Fibroblast of villous mesenchyme (primary cell): ENCODE measurements at regions not wholly inside any gene's neighbourhood (a gene's known extent, or its start where the extent isn't known, plus 50 kb on each side); places are given as distances from the start of the nearest gene placed in this dataset.

ENCODE experiments used
- DNase-seq: peaks from one replicate; pipeline ENCODE4 v3.0.0-alpha.2; 2010; ENCODE audit warnings: low read depth
- H3K4me3 ChIP-seq: 2 replicates; pipeline ENCODE4 v1.5.1; 2011; ENCODE audit warnings: low read depth, mild to moderate bottlenecking, low read length
- CTCF ChIP-seq: IDR thresholded peaks from 2 replicates; pipeline ENCODE4 v1.5.1; 2012; ENCODE audit warnings: low read depth, mild to moderate bottlenecking, low read length; ENCODE audit not compliant: insufficient read depth

- no peak for TF ChIP-seq CTCF
- no peak overlapping the region for H3K4me3 ChIP-seq
- DNase-seq, result no peak
Measured at GRCh38 chr17:79459003-79459655, 151.7 kb downstream of the RBFOX3 start.

- TF ChIP-seq CTCF, result no peak
- DNase-seq, result no peak
Measured at GRCh38 chr17:79458356-79458755, 152.5 kb downstream of the RBFOX3 start.

GRCh38 chr17:79457889-79458288, 153.0 kb downstream of the RBFOX3 start:
- no peak overlapping the region for H3K4me3 ChIP-seq
- no peak for DNase-seq
- no peak for TF ChIP-seq CTCF

More at GRCh38 chr17:79458356-79458755, 152.5 kb downstream of the RBFOX3 start:
- no peak overlapping the region for H3K4me3 ChIP-seq

- no peak for DNase-seq
- H3K4me3 ChIP-seq, result no peak overlapping the region
- no peak for TF ChIP-seq CTCF
Measured at GRCh38 chr17:79457376-79457775, 153.5 kb downstream of the RBFOX3 start.

GRCh38 chr17:79455636-79456035, 155.2 kb downstream of the RBFOX3 start:
- DNase-seq, result no peak
- TF ChIP-seq CTCF, result no peak
- H3K4me3 ChIP-seq, result no peak overlapping the region

- no peak for DNase-seq
- H3K4me3 ChIP-seq, result no peak overlapping the region
- no peak for TF ChIP-seq CTCF
Measured at GRCh38 chr17:79454826-79455225, 156.0 kb downstream of the RBFOX3 start.

GRCh38 chr17:79453481-79453880, 157.4 kb downstream of the RBFOX3 start:
- no peak overlapping the region for H3K4me3 ChIP-seq
- no peak for DNase-seq
- no peak for TF ChIP-seq CTCF
